Tibial artery (tissue), 4 donors: ENCODE measurements at regions not wholly inside any gene's neighbourhood (a gene's known extent, or its start where the extent isn't known, plus 50 kb on each side); places are given as distances from the start of the nearest gene placed in this dataset.

Experiments used
- DNase-seq, 2 donors: peaks; one replicate each; pipeline ENCODE4 v3.0.0-alpha.2; 2019
- H3K27ac ChIP-seq, 2 donors: fragments of 200-600 bp; sonication (generic) in 1 of 2; 1 replicate in 1 of 2; 2 replicates in 1 of 2; pipeline ENCODE4 v1.5.1; 2018 to 2019; ENCODE audit warnings: mild to moderate bottlenecking in 1 of 2
- H3K27me3 ChIP-seq, 2 donors: fragments of 200-600 bp; sonication (generic) in 1 of 2; one replicate each; pipeline versions ENCODE4 v1.5.1 to v1.6.0; 2016 to 2019
- H3K36me3 ChIP-seq, 3 donors: fragments of 200-600 bp; sonication (generic) in 2 of 3; one replicate each; pipeline ENCODE4 v1.5.1; 2016 to 2019; ENCODE audit warnings: mild to moderate bottlenecking in 2 of 3
- H3K4me1 ChIP-seq, 4 donors: fragments of 200-600 bp; sonication (generic) in 2 of 4; 1 replicate in 3 of 4; 2 replicates in 1 of 4; pipeline ENCODE4 v1.5.1; 2016 to 2019
- H3K4me3 ChIP-seq, 2 donors: fragments of 200-600 bp; sonication (generic) in 1 of 2; 1 replicate in 1 of 2; 2 replicates in 1 of 2; pipeline ENCODE4 v1.5.1; 2018 to 2019; ENCODE audit warnings: mild to moderate bottlenecking in 2 of 2
- H3K9me3 ChIP-seq, 3 donors: fragments of 200-600 bp; sonication (generic) in 1 of 3; one replicate each; pipeline ENCODE4 v1.5.1; 2016 to 2019
- CTCF ChIP-seq, 2 experiments: fragments of 200-600 bp in 1 of 2; fragments of 450-650 bp in 1 of 2; IDR thresholded peaks; one replicate each; pipeline ENCODE4 v1.5.1; 2017 to 2019; ENCODE audit warnings: antibody characterized with exemption in 2 of 2, mild to moderate bottlenecking in 1 of 2, moderate library complexity in 1 of 2
- intact Hi-C: fragments of 100-400 bp; cut with DNase I; formaldehyde crosslinking; loops from one replicate; pipeline ENCODE4 v1.15.0; 2023; ENCODE audit warnings: low total_unique reads

GRCh38 chr11:45451766-45452440 lies 165.8 kb upstream of the SYT13 start:
- H3K27me3 ChIP-seq: peaks cover 0 to 15% of the 10 kb centered on the region in 2 donors
- TF ChIP-seq CTCF (IDR thresholded peaks at IDR 0.05): no peak
- H3K4me1 ChIP-seq: peaks cover 0 to 20% (median 6%) of the 10 kb centered on the region in 4 donors
- intact Hi-C loops: no loop called here
- DNase-seq: no peak
- H3K4me3 ChIP-seq: no peak overlapping the region
- H3K36me3 ChIP-seq: no peaks in the 10 kb centered on the region
- no peak overlapping the region for H3K27ac ChIP-seq
- peaks cover 0 to 6% (median 0%) of the 10 kb centered on the region in 3 donors for H3K9me3 ChIP-seq

- no peaks in the 10 kb centered on the region for H3K36me3 ChIP-seq
- intact Hi-C loops: no loop called here
- no peak for TF ChIP-seq CTCF (IDR thresholded peaks at IDR 0.05)
- no peak overlapping the region for H3K27ac ChIP-seq
- peaks cover 0 to 17% of the 10 kb centered on the region in 2 donors for H3K27me3 ChIP-seq
- no peak overlapping the region for H3K4me3 ChIP-seq
- peaks cover 0 to 20% (median 6%) of the 10 kb centered on the region in 4 donors for H3K4me1 ChIP-seq
- no peaks in the 10 kb centered on the region for H3K9me3 ChIP-seq
- no peak for DNase-seq
Measured at GRCh38 chr11:45450189-45450588, 164.0 kb upstream of the SYT13 start.

GRCh38 chr11:45449036-45449601 lies 163.0 kb upstream of the SYT13 start:
- TF ChIP-seq CTCF (IDR thresholded peaks at IDR 0.05): no peak
- Histone ChIP-seq H3K27ac (no peak overlapping the region), H3K36me3 (no peaks in the 10 kb centered on the region), H3K4me3 (no peak overlapping the region), H3K27me3 (peaks cover 0 to 22% of the 10 kb centered on the region in 2 donors), H3K9me3 (no peaks in the 10 kb centered on the region), H3K4me1 (peaks cover 0 to 20% (median 6%) of the 10 kb centered on the region in 4 donors)
- no peak for DNase-seq
- intact Hi-C loops: no loop called here

- Histone ChIP-seq H3K9me3 (no peaks in the 10 kb centered on the region), H3K4me1 (peaks cover 0 to 20% (median 6%) of the 10 kb centered on the region in 4 donors), H3K27me3 (peaks cover 0 to 23% of the 10 kb centered on the region in 2 donors), H3K36me3 (no peaks in the 10 kb centered on the region), H3K27ac (no peak overlapping the region), H3K4me3 (no peak overlapping the region)
- DNase-seq: no peak
- intact Hi-C loops: no loop called here
- no peak for TF ChIP-seq CTCF (IDR thresholded peaks at IDR 0.05)
Measured at GRCh38 chr11:45448561-45448960, 162.4 kb upstream of the SYT13 start.

GRCh38 chr11:45446998-45447397 lies 160.9 kb upstream of the SYT13 start:
- Histone ChIP-seq H3K4me1 (peaks cover 0 to 20% (median 6%) of the 10 kb centered on the region in 4 donors), H3K27ac (no peak overlapping the region), H3K4me3 (no peak overlapping the region), H3K9me3 (no peaks in the 10 kb centered on the region), H3K36me3 (no peaks in the 10 kb centered on the region), H3K27me3 (peaks cover 0 to 21% of the 10 kb centered on the region in 2 donors)
- DNase-seq: no peak
- no peak for TF ChIP-seq CTCF (IDR thresholded peaks at IDR 0.05)
- intact Hi-C loops: no loop called here
